B cell (primary cell): ENCODE measurements at regions not wholly inside any gene's neighbourhood (a gene's known extent, or its start where the extent isn't known, plus 50 kb on each side); places are given as distances from the start of the nearest gene placed in this dataset.

ENCODE experiments used
- ATAC-seq: fragments of 200-7000 bp; cut with Tn5 transposase; one replicate; pipeline ENCODE4 v1.10.0; 2021; ENCODE audit warnings: low read depth, mild to moderate bottlenecking, moderate number of reproducible peaks, moderate library complexity
- CTCF ChIA-PET: fragments of 350-600 bp; sonication (Branson Sonifier 250); formaldehyde crosslinking; loops from one replicate; lab custom pipeline; 2021; ENCODE audit warnings: antibody characterized with exemption, inconsistent platforms; lab: Charles Lee
- POLR2A ChIA-PET: fragments of 350-600 bp; sonication (Branson Sonifier 250); formaldehyde crosslinking; loops from one replicate; lab custom pipeline; 2021; ENCODE audit warnings: antibody characterized with exemption; lab: Charles Lee
- DNase-seq: peaks from one replicate; pipeline ENCODE4 v3.0.0; 2013
- H2AFZ ChIP-seq: 2 replicates; pipeline ENCODE4 v1.6.1; 2012; ENCODE audit warnings: mild to moderate bottlenecking, low read depth, low read length; ENCODE audit not compliant: insufficient read depth, poor library complexity, severe bottlenecking
- H3K27ac ChIP-seq, 2 donors: 1 replicate in 1 of 2; 2 replicates in 1 of 2; pipeline ENCODE4 v1.5.1; 2012 to 2013; ENCODE audit warnings: low read length in 2 of 2, mild to moderate bottlenecking in 2 of 2, moderate library complexity in 1 of 2
- H3K27me3 ChIP-seq, 4 experiments: fragments of 200-600 bp in 1 of 4; sonication (generic) in 1 of 4; replicated peaks in 1 of 4; 1 replicate in 2 of 4; 2 replicates in 2 of 4; pipeline versions ENCODE4 v1.6.1 to v1.7.0; 2013 to 2016; ENCODE audit warnings: low read length in 3 of 4, mild to moderate bottlenecking in 2 of 4, mixed read lengths in 1 of 4, moderate library complexity in 1 of 4; ENCODE audit not compliant: insufficient read depth in 4 of 4, control insufficient read depth in 3 of 4; ENCODE audit errors: control extremely low read depth in 1 of 4
- H3K36me3 ChIP-seq, 2 experiments: replicated peaks in 1 of 2; 1 replicate in 1 of 2; 2 replicates in 1 of 2; pipeline versions ENCODE4 v1.6.1 to v1.7.1; 2013; ENCODE audit warnings: low read length in 1 of 2; ENCODE audit not compliant: insufficient read depth in 2 of 2, control insufficient read depth in 1 of 2; ENCODE audit errors: control extremely low read depth in 1 of 2, extremely low read depth in 1 of 2
- H3K4me1 ChIP-seq, 2 donors: fragments of 200-600 bp in 1 of 2; sonication (generic) in 1 of 2; 1 replicate in 1 of 2; 2 replicates in 1 of 2; pipeline versions ENCODE4 v1.5.1 to v1.6.1; 2013 to 2017; ENCODE audit warnings: low read length in 2 of 2; ENCODE audit not compliant: control insufficient read depth in 2 of 2, insufficient read depth in 2 of 2
- H3K4me2 ChIP-seq: replicated peaks from 2 replicates; pipeline ENCODE3; 2012; ENCODE audit warnings: mild to moderate bottlenecking, low read depth, low read length; ENCODE audit not compliant: poor library complexity, severe bottlenecking
- H3K4me3 ChIP-seq, 5 experiments: fragments of 200-600 bp in 1 of 5; sonication (generic) in 1 of 5; 1 replicate in 3 of 5; 2 replicates in 2 of 5; pipeline versions ENCODE4 v1.5.1 to v1.7.0; 2011 to 2016; ENCODE audit warnings: low read length in 4 of 5, mild to moderate bottlenecking in 4 of 5, low read depth in 2 of 5, control low read depth in 1 of 5, moderate library complexity in 1 of 5; ENCODE audit not compliant: insufficient read depth in 1 of 5; ENCODE audit errors: control extremely low read depth in 1 of 5, extremely low read depth in 1 of 5
- H3K79me2 ChIP-seq: fragments of 200-600 bp; sonication (generic); one replicate; pipeline ENCODE4 v1.6.0; 2016; ENCODE audit warnings: low read length; ENCODE audit not compliant: control insufficient read depth, insufficient read depth
- H3K9ac ChIP-seq: fragments of 200-600 bp; sonication (generic); 2 replicates; pipeline ENCODE4 v1.6.1; 2017; ENCODE audit warnings: mild to moderate bottlenecking, low read length, moderate library complexity
- H3K9me3 ChIP-seq, 3 donors: one replicate each; pipeline versions ENCODE4 v1.6.1 to v1.7.1; 2013; ENCODE audit warnings: low read length in 2 of 3; ENCODE audit not compliant: control insufficient read depth in 2 of 3, insufficient read depth in 1 of 3; ENCODE audit errors: control extremely low read depth in 1 of 3
- H4K20me1 ChIP-seq: 2 replicates; pipeline ENCODE4 v1.6.0; 2012; ENCODE audit warnings: mild to moderate bottlenecking, low read length; ENCODE audit not compliant: insufficient read depth, control insufficient read depth, poor library complexity, severe bottlenecking
- H3K27ac Mint-ChIP-seq: one replicate; pipeline ENCODE4 v1.8.0; 2021; ENCODE audit warnings: mixed read lengths
- H3K27me3 Mint-ChIP-seq: one replicate; pipeline ENCODE4 v1.8.0; 2021; ENCODE audit warnings: mixed read lengths
- H3K4me1 Mint-ChIP-seq: one replicate; pipeline ENCODE4 v1.8.0; 2021; ENCODE audit warnings: mixed read lengths
- H3K4me3 Mint-ChIP-seq: one replicate; pipeline ENCODE4 v1.8.0; 2021; ENCODE audit warnings: mixed read lengths
- H3K9me3 Mint-ChIP-seq: one replicate; pipeline ENCODE4 v1.8.0; 2022; ENCODE audit warnings: mixed read lengths; ENCODE audit not compliant: insufficient read depth
- EZH2 ChIP-seq: IDR thresholded peaks from 2 replicates; pipeline ENCODE4 v1.6.1; 2012; ENCODE audit warnings: borderline replicate concordance, low read depth, mild to moderate bottlenecking, moderate library complexity, low read length; ENCODE audit not compliant: insufficient read depth, poor library complexity, severe bottlenecking
- WGBS: methylation state at CpG from one replicate; pipeline ENCODE4 v1.1.5; 2013; ENCODE audit warnings: missing lambda C conversion rate; ENCODE audit not compliant: insufficient coverage; 5-methylcytosine and 5-hydroxymethylcytosine counted together
- intact Hi-C: fragments of 100-400 bp; cut with micrococcal nuclease; formaldehyde crosslinking; loops from one replicate; pipeline ENCODE4 v1.10.0; 2022
- TF ChIP-seq, protein P1 (sequence below): fragments of 200-600 bp; IDR thresholded peaks from one replicate; pipeline ENCODE4 v1.8.0; 2022; ENCODE audit warnings: antibody characterized with exemption, mild to moderate bottlenecking

GRCh38 chr17:72360386-72360940 lies 239.6 kb downstream of the SOX9 start:
- 60% methylated on average over 6 of the region's 6 CpGs for WGBS
- Mint-ChIP-seq H3K27me3 (peaks cover 5% of the 10 kb centered on the region), H3K4me3 (no peak overlapping the region), H3K9me3 (no peaks in the 10 kb centered on the region), H3K4me1 (no peaks in the 10 kb centered on the region), H3K27ac (no peak overlapping the region)
- POLR2A ChIA-PET = interaction anchor here (0.7 kb wide), 1 partner anchor 23 kb away, joined by 6 read pairs; no protein-coding TSS in a partner anchor
- no peaks in the 10 kb centered on the region for H4K20me1 ChIP-seq
- TF ChIP-seq, protein P1, sequence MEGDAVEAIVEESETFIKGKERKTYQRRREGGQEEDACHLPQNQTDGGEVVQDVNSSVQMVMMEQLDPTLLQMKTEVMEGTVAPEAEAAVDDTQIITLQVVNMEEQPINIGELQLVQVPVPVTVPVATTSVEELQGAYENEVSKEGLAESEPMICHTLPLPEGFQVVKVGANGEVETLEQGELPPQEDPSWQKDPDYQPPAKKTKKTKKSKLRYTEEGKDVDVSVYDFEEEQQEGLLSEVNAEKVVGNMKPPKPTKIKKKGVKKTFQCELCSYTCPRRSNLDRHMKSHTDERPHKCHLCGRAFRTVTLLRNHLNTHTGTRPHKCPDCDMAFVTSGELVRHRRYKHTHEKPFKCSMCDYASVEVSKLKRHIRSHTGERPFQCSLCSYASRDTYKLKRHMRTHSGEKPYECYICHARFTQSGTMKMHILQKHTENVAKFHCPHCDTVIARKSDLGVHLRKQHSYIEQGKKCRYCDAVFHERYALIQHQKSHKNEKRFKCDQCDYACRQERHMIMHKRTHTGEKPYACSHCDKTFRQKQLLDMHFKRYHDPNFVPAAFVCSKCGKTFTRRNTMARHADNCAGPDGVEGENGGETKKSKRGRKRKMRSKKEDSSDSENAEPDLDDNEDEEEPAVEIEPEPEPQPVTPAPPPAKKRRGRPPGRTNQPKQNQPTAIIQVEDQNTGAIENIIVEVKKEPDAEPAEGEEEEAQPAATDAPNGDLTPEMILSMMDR = no peak
- TF ChIP-seq EZH2 = no peak
- intact Hi-C loops = no loop called here
- ATAC-seq = no peak
- no peaks in the 10 kb centered on the region for H3K27me3 ChIP-seq
- H3K36me3 ChIP-seq = no peaks in the 10 kb centered on the region
- H3K27ac ChIP-seq = no peak overlapping the region
- H3K9ac ChIP-seq = no peak overlapping the region
- no peak overlapping the region for H3K4me2 ChIP-seq
- CTCF ChIA-PET = no interaction called here
- DNase-seq = no peak
- H3K9me3 ChIP-seq = peaks cover 0 to 10% (median 0%) of the 10 kb centered on the region in 3 donors
- H3K79me2 ChIP-seq = no peaks in the 10 kb centered on the region
- H3K4me1 ChIP-seq = no peaks in the 10 kb centered on the region
- H2AFZ ChIP-seq = no peak overlapping the region
- no peak overlapping the region for H3K4me3 ChIP-seq

GRCh38 chr17:72361892-72362291 lies 241.1 kb downstream of the SOX9 start:
- POLR2A ChIA-PET = no interaction called here
- H3K27ac ChIP-seq = no peak overlapping the region
- WGBS = 80% methylated on average over 6 of the region's 6 CpGs
- no peak for DNase-seq
- intact Hi-C loops = no loop called here
- no peak overlapping the region for H3K4me3 ChIP-seq
- H2AFZ ChIP-seq = no peak overlapping the region
- Mint-ChIP-seq H3K27me3 (peaks cover 7% of the 10 kb centered on the region), H3K4me3 (no peak overlapping the region), H3K27ac (no peak overlapping the region), H3K9me3 (no peaks in the 10 kb centered on the region), H3K4me1 (no peaks in the 10 kb centered on the region)
- H3K36me3 ChIP-seq = no peaks in the 10 kb centered on the region
- H3K9me3 ChIP-seq = peaks cover 0 to 11% (median 0%) of the 10 kb centered on the region in 3 donors
- no peaks in the 10 kb centered on the region for H4K20me1 ChIP-seq
- CTCF ChIA-PET = interaction anchor here (0.6 kb wide), 1 partner anchor 109 kb away, joined by 3 read pairs; no protein-coding TSS in a partner anchor
- H3K9ac ChIP-seq = no peak overlapping the region
- no peaks in the 10 kb centered on the region for H3K79me2 ChIP-seq
- H3K4me1 ChIP-seq = no peaks in the 10 kb centered on the region
- TF ChIP-seq, protein P1 = no peak
- TF ChIP-seq EZH2 = no peak
- H3K4me2 ChIP-seq = no peak overlapping the region
- no peaks in the 10 kb centered on the region for H3K27me3 ChIP-seq
- ATAC-seq = no peak
